Brain pericyte (primary cell): ENCODE measurements at regions not wholly inside any gene's neighbourhood (a gene's known extent, or its start where the extent isn't known, plus 50 kb on each side); places are given as distances from the start of the nearest gene placed in this dataset.
"Not testable (repeated sequence)": the region's sequence is repeated elsewhere in the genome, so short reads cannot be mapped to it uniquely, and the experiment has no call there.

ENCODE experiments used
- DNase-seq: peaks from one replicate; pipeline ENCODE4 v3.0.0-alpha.2; 2012; ENCODE audit warnings: low read depth, low spot score

DNA sequence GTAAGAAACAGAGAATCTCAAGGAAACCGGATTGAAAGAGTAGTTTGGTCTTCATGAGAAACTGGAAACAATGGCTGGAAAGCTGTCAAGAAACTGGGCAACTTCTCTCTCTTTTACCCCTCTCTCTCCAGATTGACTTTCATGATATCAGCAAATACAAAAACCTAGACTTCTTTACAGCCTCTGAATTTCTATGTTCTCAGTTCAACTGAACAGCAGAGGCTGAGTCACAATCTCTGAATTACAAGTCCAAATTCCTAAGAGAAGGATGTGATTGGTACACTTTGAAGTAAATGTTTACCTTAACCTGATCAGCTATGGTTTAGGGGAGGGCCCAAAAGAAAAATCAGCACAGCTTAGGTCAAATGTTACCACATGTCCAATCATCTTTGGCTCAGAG lies 974.9 kb downstream of the RPA4 start:
- DNase-seq = no peak

GRCh38 chrX:97860226-97860625 lies 976.5 kb downstream of the RPA4 start:
- DNase-seq = no peak

- DNase-seq = no peak
These were observed 979.6 kb downstream of the RPA4 start for GRCh38 chrX:97863261-97863660.

- DNase-seq = no peak
These were observed 983.6 kb downstream of the RPA4 start for GRCh38 chrX:97867266-97867665.

DNA sequence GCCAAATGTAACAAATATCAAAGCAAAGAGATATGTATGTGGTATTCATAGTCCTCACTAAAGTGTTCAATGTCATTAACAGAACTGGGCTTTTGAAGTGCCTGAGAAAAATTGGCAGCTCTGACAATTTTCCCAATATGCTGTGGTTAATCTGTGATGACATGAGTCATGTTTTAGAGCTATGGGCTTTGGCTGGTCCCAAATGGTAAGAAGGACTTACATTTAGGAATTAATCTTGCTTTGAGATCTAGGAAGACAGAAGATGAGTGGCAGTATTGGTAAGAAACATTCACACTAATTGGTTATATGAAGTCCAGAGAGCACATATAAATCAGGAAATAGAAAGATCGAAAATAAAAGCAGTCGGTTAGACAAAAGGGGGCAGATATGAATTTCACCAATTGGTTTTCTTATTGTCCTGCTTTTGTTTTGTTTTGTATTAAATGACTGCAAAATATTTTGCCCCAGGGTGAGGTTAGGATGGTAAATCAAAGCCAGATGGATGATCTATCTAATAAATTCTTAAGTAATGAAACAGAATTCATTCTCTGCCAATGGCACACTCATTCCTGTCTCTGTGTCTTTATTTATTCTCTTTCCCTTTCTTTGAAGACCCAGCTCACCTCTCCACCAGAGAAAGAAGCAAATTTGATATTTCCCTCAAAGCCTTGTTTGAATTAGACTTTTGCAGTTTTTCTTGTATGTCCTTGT lies 993.1 kb downstream of the RPA4 start:
- no peak for DNase-seq

- no peak for DNase-seq
These were observed 998.6 kb downstream of the RPA4 start for GRCh38 chrX:97882306-97882705.

GRCh38 chrX:97895751-97896150 lies 1012.0 kb downstream of the RPA4 start:
- DNase-seq = no peak

DNA sequence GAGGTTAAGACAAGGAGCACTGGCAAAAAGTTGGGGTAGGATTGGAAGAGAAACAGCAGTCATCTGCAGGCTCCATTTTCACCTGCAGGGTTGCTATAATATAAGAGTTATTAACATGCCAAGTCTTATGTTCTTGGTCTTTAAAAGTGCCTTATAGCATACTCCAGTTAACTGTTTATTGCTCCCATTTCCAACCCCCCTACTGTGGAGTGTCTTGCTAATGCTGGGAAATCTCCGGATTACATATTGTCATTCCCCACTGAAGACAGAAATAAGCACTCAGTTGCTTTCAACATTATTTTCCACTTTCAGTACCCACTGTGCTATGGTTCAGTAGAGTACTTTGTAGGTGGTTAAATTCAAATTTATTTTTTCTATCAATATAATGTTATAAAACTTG lies 1014.3 kb downstream of the RPA4 start:
- no peak for DNase-seq

- no peak for DNase-seq
These were observed 1015.1 kb downstream of the RPA4 start for GRCh38 chrX:97898798-97899197.

DNA sequence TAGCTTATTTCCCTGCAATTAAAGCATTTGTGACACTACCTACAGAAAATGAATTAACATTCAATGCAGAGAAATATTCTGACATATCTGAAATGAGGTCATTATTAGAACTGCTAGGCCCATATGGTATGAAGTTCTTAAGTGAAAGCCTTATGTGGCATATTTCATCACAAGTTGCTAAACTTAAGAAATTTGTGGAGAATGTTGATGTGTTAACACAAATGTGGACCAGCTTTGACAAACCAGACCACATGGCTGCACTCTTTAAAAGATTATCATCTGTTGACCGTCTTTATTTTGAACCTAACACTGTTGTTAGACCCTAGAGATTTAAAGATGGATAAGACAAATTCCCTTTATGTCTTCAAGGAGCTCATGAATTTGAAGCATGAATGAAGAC lies 1024.1 kb downstream of the RPA4 start:
- DNase-seq = no peak

DNA sequence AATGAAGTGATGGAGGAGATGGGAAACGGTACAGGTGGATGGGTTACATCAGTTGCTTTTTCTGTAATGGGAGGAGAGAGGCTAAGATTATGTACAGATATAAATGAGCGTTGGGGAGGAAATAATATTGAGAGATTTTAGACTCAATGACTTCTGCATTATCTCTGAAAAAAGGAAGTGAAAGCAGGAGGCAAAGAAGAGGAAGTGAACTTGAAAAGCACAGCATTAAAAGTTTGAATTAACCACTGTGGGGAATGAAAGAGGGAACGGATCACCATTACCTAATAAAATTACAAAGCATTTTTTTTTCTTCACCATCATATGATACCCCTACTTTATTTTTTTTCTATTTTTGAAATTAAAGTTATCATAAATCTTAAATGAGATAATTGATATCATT lies 1025.5 kb downstream of the RPA4 start:
- DNase-seq = no peak

DNA sequence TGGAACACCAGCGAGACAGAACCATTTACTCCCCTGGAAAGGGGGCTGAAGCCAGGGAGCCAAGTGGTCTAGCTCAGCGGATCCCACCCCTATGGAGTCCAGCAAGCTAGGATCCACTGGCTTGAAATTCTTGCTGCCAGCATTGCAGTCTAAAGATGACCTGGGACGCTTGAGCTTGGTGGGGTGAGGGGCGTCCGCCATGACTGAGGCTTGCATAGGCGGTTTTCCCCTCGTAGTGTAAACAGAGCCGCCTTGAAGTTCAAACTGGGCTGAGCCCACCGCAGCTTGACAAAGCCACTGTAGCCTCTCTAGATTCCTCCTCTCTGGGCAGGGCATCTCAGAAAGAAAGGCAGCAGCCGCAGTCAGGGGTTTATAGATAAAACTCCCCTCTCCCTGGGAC lies 1031.7 kb downstream of the RPA4 start:
- DNase-seq = not testable (repeated sequence)

- DNase-seq = not testable (repeated sequence)
These were observed 1037.5 kb downstream of the RPA4 start for GRCh38 chrX:97921223-97921622.

DNA sequence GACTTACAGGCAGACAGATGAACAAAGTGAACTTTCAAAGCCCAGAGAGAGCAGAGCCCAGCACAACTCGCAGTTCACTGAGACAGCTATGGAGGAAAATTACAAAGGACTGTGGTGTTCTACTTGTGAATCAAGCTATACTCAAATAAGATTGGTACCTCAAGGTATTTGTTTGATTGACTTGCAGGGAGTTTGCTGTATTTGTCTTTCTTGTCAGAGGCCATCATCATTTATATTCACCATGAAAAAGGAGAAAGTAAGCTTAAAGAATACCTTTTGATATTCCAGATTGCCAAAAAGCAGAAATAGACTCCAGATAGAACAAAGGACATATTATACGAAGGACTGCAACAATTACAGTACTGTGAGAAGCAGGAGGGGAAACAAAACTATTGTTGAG lies 1047.9 kb downstream of the RPA4 start:
- DNase-seq = no peak

- DNase-seq = no peak
These were observed 1052.6 kb downstream of the RPA4 start for GRCh38 chrX:97936296-97936695.

DNA sequence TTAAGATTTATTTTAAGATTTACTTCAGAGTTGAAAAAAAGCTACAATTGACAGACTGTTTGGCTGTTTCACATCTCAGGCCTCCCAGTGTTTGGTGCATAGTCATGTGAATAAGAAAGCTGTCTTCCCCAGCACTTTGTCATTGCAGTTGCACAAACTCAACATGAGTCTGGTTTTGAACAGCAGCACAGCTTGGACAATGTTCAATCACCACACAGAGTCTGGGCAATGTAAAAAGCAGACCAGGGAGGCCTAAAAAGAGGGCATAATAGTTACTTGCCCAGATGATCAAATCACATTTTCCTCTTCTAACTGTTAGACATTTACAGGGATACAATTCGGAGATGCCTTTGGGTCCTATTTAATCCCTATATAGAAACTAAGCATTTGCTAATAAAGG lies 1055.0 kb downstream of the RPA4 start:
- no peak for DNase-seq

DNA sequence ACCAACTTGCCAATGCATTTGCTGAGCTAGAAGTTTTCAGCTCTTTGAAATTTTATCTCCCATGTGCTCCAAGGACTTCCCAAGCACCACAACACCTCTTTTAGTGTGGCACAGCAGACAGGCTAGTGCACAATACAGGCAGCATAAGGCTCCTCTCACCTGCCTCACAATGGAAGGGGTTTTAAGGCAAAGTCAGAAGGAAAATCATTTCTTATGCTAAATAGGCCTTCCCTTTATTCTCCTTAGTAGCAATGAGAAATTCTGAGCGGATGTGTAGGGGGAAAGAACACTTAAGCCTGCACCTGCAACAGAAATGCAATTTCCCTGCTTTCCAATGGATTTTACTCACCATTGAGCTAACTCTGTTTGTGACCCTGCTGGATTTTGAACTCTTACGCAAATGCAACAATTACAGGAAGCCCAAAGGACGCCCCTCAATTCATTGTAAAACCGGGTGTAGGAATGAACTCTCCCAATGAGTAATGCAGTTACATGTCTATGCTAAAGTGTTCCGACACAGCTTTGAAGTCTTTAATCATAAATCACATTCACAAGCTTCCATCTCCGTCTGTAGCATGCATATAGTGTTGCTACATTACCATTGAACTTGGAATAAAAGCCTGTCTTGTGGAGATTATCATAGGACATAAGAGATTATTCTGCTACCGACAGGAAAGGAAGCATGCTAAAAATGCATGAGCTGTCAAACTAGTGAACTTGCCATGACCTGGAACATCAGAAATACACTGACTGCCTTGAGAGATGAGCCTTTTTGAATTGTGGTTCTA lies 1084.9 kb downstream of the RPA4 start:
- no peak for DNase-seq

DNA sequence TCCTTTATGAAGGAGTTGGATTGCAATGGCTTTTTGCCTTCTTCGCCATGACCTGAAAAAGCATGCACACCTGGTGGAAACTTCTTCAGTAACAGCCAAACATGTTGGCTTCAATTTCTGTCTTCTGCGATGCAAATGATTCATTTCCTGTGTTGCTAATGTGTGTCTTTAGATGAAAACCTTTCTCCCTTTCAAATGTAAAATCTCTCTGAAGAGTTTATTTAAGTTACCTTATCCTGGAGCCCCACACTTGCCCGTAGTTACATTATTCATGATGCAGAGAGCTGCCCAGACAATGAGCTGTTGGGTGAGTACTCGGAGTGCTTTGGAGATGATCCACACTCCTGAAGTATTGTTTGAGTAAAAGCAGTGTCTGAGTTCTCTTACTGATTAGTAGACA lies 1100.9 kb downstream of the RPA4 start:
- no peak for DNase-seq

GRCh38 chrX:97985096-97985495 lies 1101.4 kb downstream of the RPA4 start:
- DNase-seq = no peak

DNA sequence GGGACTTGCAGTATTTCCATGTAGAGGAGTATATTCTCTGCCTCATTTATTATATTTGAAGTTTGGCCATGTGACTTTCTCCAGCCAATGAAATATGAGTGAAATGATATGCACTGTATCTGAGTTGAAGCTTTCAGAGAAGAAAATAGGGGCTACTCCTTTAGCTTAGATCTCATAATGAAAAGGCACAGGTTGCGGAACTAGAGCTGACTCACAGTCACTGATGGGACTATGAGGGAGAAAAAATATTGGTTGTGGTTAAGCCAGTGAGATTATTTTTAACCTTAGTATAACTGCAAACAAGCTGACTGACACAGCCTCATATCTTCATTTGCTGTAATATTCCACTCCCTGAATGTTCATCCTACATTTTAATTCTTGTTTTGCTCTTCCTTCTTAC lies 1104.3 kb downstream of the RPA4 start:
- DNase-seq = no peak

DNA sequence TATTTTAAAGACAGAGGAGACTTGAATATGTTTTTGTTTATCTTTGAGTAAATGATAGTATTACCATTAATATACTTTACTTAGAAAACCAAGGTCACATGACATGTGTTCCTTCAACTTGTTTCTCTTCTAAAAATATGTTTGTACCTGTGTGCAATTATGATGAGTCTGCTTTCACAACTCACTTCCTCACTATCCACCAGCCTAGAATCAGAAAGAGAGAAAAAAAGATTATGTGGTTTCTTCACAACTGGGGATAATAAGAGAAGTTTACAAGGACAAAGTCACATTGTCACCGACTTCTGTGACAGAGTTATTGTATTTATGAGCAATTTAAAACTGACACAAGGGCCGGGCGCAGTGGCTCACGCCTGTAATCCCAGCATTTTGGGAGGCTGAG lies 1112.1 kb downstream of the RPA4 start:
- no peak for DNase-seq

DNA sequence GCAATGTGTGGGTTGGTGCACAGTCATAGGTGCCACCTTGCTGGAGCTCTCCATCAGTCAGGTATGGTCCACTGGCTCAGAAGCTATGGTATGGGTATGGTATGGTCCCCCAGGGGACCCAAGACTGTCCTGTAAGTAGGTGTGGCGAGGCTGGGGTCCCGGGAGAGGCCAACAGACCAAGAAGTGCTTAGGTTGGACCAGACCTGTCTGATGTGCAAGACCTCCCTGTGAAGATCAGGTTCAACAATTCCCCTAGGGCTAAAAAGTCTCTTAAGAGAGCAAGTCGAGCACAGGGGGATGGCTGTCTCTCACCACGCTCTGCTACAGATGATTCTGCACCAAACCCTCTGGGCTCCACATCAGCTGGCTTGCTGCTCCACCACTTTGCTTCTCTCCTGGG lies 1145.0 kb downstream of the RPA4 start:
- DNase-seq = no peak

DNA sequence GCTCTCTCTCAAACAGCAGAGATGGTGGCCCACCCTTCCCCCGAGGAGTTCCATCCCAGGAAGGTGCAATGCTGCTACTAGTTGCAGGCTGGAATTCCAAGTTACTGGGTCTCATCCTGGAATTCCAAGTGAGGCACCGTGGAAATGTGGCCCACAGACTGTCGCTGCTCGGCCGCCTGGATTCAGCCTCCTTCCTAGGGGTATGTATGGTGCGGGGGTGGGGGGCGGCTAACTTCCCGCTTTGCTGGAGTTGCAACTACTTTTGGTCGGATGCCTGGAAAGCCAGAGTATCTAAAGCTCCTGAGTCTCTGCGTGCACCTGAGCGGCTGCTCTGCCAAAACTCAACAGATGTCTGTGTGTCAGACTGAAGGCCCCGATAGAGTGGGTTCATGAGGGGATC lies 1146.2 kb downstream of the RPA4 start:
- DNase-seq = no peak
